Right lobe of liver (tissue), 4 donors: ENCODE measurements at regions not wholly inside any gene's neighbourhood (a gene's known extent, or its start where the extent isn't known, plus 50 kb on each side); places are given as distances from the start of the nearest gene placed in this dataset.

ENCODE experiments used
- POLR2A ChIP-seq: fragments of 450-650 bp; IDR thresholded peaks from one replicate; pipeline ENCODE4 v1.6.1; 2017; ENCODE audit warnings: antibody characterized with exemption, mild to moderate bottlenecking
- TF ChIP-seq, protein P1 (sequence below), 4 donors: fragments of 200-600 bp in 3 of 4; fragments of 450-650 bp in 1 of 4; IDR thresholded peaks; one replicate each; pipeline versions ENCODE4 v1.5.1 to v1.8.0; 2016 to 2022; ENCODE audit warnings: antibody characterized with exemption in 4 of 4, mild to moderate bottlenecking in 2 of 4
- donor health status: DM: no; HTN: no; CAD: no.
- donor health status: DM: no; HTN: no; CAD: no.
- donor health status: DM: no; HTN: yes; CAD: no.

DNA sequence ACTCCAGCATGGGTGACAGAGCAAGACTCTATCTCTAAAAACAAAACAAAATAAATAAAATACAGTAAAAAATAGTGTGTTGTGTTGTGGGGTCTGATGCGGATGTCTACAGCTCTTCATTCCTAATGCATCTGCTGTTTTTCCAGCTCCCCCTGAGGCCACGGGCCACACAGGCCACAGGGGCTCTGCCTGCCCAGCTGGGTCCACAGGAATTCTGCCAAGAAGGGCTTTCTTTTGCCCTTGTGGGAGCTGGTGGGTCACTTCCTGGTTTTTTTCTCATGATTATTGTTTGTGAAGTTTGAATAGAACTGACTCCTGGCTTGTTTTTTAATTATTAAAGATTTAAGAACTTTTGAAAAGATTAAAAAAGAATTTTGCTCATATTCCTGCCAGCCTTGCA, 67.4 kb upstream of the CLDN5 start:
- no peak for TF ChIP-seq POLR2A
- TF ChIP-seq, protein P1, sequence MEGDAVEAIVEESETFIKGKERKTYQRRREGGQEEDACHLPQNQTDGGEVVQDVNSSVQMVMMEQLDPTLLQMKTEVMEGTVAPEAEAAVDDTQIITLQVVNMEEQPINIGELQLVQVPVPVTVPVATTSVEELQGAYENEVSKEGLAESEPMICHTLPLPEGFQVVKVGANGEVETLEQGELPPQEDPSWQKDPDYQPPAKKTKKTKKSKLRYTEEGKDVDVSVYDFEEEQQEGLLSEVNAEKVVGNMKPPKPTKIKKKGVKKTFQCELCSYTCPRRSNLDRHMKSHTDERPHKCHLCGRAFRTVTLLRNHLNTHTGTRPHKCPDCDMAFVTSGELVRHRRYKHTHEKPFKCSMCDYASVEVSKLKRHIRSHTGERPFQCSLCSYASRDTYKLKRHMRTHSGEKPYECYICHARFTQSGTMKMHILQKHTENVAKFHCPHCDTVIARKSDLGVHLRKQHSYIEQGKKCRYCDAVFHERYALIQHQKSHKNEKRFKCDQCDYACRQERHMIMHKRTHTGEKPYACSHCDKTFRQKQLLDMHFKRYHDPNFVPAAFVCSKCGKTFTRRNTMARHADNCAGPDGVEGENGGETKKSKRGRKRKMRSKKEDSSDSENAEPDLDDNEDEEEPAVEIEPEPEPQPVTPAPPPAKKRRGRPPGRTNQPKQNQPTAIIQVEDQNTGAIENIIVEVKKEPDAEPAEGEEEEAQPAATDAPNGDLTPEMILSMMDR (IDR thresholded peaks at IDR 0.05) = no peak
